Dermis microvascular lymphatic vessel endothelial cell (primary cell): ENCODE measurements at regions not wholly inside any gene's neighbourhood (a gene's known extent, or its start where the extent isn't known, plus 50 kb on each side); places are given as distances from the start of the nearest gene placed in this dataset.
"Not testable (repeated sequence)": the region's sequence is repeated elsewhere in the genome, so short reads cannot be mapped to it uniquely, and the experiment has no call there.

Experiments used
- DNase-seq, 2 donors: peaks; one replicate each; pipeline versions ENCODE4 v3.0.0 to v3.0.0-alpha.2; 2010; ENCODE audit warnings: low read depth in 2 of 2

DNA sequence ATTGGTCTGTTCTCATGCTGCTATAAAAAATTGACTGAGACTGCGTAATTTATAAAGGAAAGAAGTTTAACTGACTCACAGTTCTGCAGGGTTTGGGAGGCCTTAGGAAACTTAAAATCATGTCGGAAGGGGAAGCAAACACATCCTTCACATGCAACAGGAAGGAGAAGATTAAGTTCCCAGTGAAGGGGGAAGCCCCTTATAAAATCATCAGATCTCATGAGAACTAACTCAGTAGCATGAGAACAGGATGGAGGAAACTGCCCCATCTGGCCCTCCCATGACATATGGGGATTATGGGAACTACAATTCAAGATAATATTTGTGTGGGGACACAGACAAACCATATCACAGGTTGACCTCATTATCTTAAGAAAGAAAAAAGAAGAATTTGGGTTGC is 134.5 kb downstream of the PPP1R3A start:
- peak in 1 of 2 donors; percentile 52 for DNase-seq

DNA sequence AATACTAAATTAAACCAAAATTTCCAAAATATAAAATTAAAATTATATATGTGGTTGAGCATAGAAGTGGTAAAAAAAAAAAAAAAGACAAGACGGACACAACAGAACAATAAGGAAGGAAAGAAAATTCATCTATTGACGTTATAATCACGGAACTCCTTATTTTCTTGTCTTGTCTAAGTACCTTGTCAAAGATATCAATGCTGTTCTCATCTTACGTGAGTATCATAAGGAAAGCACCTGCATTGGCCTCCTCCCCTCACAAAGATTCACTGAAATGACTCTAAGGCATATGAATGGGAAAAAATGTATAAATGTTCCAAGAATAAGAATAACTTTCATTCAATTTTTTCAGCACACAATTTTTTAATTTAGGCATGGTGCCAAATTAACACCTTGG is 135.4 kb downstream of the PPP1R3A start:
- DNase-seq, result no peak

- no peak for DNase-seq
Measured at GRCh38 chr7:113775804-113776203, 143.0 kb downstream of the PPP1R3A start.

DNA sequence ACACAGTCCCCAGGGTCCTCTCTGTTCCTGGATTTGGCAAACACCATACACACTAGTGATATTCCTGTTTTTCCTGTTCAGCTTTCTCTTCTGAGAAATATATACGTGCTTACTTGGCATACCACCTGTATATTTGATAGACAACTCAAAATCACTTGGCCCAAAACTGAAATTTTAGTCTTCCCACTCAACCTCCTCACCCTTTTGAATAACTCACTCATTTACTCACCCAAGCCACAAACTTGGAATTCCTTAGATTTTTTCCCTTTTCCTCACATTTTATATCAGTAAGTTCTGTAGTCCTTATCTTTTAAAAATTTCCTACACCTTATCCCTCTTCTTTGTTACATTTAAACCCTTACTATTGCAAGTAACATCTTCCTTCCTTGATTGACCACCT is 143.4 kb downstream of the PPP1R3A start:
- no peak for DNase-seq

DNA sequence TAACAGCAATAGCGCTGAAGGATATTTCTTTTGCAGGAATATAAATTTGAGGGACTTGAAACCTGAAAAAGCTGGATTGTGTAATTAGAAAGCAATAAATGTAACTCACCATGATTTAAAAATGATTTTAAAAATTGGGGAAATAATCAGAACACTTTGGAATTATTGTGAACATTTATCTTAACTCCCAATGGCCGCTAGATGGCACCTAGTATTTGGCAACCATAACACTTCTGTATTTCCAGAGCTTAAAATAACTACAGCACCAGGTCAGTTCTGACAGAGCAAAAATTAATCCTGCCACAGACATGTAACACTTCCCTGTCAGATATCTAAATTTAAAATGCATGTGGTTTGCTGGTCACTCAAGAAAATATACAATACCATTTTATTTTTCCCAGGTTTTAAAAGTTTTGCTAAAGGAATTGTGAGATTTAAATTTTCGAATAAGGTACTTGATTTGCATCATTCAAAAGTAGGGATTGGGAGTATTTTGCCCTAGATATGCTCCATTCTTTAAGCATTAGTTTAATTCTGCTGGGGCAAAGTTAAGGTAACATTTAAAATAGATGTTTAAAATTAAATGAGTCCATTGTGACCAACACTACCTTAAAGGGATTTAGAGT is 144.5 kb downstream of the PPP1R3A start:
- peak; percentile 54 to 77 for DNase-seq

DNA sequence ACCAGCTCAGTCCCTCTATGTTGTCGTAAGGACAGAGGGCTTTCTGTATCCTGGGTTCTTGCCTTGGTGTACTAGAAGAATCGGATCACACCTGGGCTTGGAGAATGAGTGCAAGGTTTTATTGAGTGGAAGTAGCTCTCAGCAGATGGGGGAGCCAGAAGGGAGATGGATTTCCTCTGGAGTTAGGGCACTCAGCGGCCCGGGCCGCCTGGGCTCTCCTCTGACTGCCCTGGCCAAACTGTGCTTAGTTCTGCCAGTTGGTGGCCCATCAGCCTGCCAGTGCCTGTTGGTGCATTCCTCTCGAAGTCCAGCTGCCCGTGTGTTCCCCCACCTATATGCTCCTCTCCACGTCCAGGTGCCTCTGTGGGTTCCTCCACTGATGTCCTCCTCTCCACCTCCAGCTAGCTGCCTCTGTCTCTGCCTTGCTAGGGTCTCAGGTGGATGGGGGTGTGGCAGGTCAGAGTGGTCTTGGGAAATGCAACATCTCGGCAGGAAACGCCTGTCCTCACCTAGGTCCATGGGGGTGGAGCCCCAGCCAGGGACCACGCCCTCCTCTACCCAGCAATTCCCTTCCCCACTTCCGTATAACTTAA is 148.6 kb downstream of the PPP1R3A start:
- no peak for DNase-seq

DNA sequence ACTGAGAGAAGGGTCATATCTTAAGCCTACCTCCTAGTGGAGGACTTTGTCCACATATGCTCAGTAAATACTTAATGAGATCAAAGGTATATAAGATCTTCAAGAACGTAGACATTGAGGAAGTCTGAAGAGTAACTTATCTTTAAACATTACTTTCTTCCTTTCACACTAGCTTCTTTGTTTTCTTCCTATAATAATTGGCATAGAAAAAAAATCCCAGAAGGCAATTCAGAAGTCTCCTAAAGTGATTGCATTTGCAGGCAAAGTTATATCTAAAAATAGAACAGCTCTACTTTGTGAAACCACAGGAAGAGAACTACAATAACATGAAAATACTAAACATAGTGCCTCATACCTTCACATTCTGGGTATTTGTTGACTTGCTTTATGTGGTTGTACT is 150.4 kb downstream of the PPP1R3A start:
- no peak for DNase-seq

DNA sequence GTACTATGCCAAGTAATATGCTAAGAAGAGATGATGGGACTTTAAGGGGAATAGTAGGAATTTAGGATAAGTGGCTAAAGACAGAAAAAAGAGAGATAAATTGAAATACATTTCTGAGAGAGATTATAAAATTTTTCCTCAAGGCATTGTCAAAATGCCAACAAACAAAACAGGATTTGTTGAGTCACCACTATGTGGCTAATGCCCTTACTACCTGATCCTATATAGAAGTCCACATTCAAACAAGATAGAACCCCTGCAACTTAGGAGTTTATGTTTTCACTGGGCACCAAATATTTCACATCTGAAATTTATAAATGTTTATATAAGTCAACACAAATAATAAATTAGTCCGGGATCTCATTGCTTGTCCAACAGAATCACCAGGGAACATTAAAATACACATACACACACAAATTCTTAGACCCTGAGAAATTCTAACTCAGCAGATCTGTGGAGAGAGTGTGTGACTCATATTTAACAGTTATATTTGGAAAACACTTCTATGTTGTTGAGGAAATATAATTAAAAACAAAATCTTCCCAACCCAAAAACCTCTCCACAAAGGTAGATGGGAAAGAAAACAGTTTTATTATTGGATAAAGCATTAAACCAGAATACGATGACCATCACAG is 154.3 kb downstream of the PPP1R3A start:
- no peak for DNase-seq

- no peak for DNase-seq
Measured at GRCh38 chr7:113763226-113763625, 155.6 kb downstream of the PPP1R3A start.

- DNase-seq, result no peak
Measured at GRCh38 chr7:113756250-113756649, 162.6 kb downstream of the PPP1R3A start.

- no peak for DNase-seq
Measured at GRCh38 chr7:113752689-113753088, 166.1 kb downstream of the PPP1R3A start.

DNA sequence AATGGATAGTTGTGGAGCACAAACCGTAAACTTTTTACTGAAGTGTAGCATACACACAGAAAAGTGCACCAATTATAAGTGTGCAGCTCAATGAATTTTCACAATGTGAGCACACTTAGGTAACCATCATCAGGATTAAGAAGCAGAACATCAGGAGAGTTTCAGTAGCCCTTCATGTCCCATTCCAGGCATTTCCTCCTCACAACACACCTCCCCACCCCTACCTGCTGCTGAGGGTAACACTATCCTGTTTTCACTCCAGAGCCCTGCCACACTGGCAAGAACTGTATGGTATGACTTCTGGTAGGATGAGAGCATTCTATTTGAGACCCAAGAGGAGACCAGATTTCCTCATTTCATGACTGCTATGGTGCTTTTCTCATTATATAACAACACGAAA is 166.5 kb downstream of the PPP1R3A start:
- DNase-seq, result no peak

DNA sequence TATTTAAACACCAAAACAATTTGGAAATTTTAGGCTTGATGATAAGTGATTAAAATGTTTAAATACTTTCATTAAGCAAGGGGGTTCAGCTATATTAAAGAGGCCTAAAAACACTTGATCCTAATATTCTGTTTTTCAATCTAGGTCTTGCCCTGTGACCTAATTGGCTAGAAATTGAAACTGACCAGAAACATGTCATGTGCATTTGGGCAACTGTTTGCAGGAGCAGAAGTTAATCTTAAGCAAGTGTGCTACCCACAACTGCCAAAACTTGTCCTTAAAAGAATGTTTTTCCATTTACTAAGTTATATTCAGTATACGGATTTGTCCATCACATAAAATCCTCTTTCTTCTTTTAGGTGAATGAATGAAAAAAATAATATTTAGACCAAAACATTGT is 167.3 kb downstream of the PPP1R3A start:
- no peak for DNase-seq

GRCh38 chr7:113748385-113748784 is 170.4 kb downstream of the PPP1R3A start:
- DNase-seq, result not testable (repeated sequence)

DNA sequence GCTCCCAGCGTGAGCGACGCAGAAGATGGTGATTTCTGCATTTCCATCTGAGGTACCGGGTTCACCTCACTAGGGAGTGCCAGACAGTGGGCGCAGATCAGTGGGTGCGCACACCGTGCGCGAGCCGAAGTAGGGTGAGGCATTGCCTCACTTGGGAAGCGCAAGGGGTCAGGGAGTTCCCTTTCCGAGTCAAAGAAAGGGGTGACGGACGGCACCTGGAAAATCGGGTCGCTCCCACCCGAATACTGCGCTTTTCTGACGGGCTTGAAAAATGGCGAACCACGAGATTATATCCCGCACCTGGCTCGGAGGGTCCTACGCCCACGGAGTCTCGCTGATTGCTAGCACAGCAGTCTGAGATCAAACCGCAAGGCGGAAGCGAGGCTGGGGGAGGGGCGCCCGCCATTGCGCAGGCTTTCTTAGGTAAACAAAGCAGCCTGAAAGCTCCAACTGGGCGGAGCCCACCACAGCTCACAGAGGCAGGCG is 175.8 kb downstream of the PPP1R3A start:
- DNase-seq, result not testable (repeated sequence)

- no peak for DNase-seq
Measured at GRCh38 chr7:113742377-113742776, 176.4 kb downstream of the PPP1R3A start.

DNA sequence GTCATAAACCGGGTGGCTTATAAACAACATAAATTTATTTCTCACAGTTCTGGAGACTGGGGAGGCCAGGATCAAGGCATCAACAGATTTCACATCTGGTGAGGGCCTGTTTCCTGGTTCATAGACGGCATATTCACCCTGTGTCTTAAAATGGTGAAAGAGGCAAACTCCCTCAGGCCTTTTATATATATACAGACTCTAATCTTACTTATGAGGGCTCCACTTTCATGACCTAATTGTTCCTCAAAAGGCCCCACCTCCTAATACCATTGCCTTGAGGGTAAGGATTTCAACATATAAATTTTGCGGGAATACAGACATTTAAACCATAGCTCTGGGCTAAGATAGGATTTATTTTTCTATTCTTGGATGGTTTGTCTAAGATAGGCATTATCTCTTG is 187.2 kb downstream of the PPP1R3A start:
- no peak for DNase-seq

- no peak for DNase-seq
Measured at GRCh38 chr7:113730309-113730955, 188.4 kb downstream of the PPP1R3A start.

DNA sequence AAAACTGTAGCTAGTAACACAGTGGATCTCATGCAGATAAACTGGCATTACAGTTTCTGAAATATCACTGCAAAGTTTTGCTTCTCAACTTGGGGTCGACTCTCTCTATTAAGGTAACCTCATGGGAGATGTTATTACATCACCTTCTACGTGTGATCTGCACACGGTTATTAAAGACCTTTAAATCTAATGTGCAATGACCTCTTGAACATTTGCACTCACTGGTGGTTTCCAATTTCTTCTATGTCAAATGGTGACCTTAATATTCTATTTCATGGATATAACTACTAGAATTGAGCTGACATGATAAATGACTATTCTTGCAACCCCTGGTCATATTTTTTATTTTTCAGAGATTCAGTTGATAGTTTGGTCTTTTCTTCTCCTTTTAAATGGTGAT is 191.3 kb downstream of the PPP1R3A start:
- no peak for DNase-seq

- no peak for DNase-seq
Measured at GRCh38 chr7:113722006-113722405, 196.8 kb downstream of the PPP1R3A start.

DNA sequence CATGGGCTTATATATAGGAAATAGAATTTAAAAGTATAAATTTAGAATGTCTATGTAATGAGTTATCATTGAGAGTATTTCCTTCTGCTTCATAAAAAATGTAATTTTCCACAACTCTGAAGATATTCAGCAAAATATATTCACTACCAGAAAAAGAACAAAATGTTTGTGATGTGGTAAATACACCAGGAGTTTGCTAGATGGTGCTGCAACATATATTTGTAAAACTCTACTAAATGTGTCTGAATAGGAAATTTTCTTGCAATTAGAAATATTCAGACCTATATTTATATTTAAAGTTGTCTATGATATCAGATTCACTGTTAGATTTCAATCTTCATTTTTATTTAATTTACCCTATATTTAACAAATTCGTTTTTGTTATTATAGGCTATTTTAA is 201.1 kb downstream of the PPP1R3A start:
- no peak for DNase-seq
